HG03045 (cell line): ENCODE measurements at regions not wholly inside any gene's neighbourhood (a gene's known extent, or its start where the extent isn't known, plus 50 kb on each side); places are given as distances from the start of the nearest gene placed in this dataset.

Experiments used
- ATAC-seq: cut with Tn5 transposase; IDR thresholded peaks from one replicate; pipeline ENCODE4 v1.9.1; 2021; ENCODE audit warnings: mild to moderate bottlenecking, moderate library complexity; ENCODE audit not compliant: unreplicated experiment

GRCh38 chr4:180861651-180862050, 1381.6 kb upstream of the TENM3 start:
- ATAC-seq = no peak

- no peak for ATAC-seq
Measured at GRCh38 chr4:180866933-180867643, 1376.1 kb upstream of the TENM3 start.

GRCh38 chr4:180870623-180871022, 1372.6 kb upstream of the TENM3 start:
- ATAC-seq = no peak

GRCh38 chr4:180898305-180898704, 1344.9 kb upstream of the TENM3 start:
- ATAC-seq = no peak

GRCh38 chr4:180900781-180901180, 1342.4 kb upstream of the TENM3 start:
- ATAC-seq = no peak

- no peak for ATAC-seq
Measured at GRCh38 chr4:180909279-180909678, 1333.9 kb upstream of the TENM3 start.

GRCh38 chr4:180913750-180914149, 1329.5 kb upstream of the TENM3 start:
- ATAC-seq = no peak

- ATAC-seq = no peak
Measured at GRCh38 chr4:180923486-180923885, 1319.7 kb upstream of the TENM3 start.

GRCh38 chr4:180925805-180926204, 1317.4 kb upstream of the TENM3 start:
- ATAC-seq = no peak

- no peak for ATAC-seq
Measured at GRCh38 chr4:180926277-180926676, 1316.9 kb upstream of the TENM3 start.

GRCh38 chr4:180932370-180933001, 1310.7 kb upstream of the TENM3 start:
- no peak for ATAC-seq

- ATAC-seq = no peak
Measured at GRCh38 chr4:180937083-180937482, 1306.1 kb upstream of the TENM3 start.

GRCh38 chr4:180940680-180941079, 1302.5 kb upstream of the TENM3 start:
- no peak for ATAC-seq

GRCh38 chr4:180942367-180942916, 1300.8 kb upstream of the TENM3 start:
- no peak for ATAC-seq

- ATAC-seq = no peak
Measured at GRCh38 chr4:180946188-180946587, 1297.0 kb upstream of the TENM3 start.

GRCh38 chr4:180947425-180947824, 1295.8 kb upstream of the TENM3 start:
- ATAC-seq = no peak

- ATAC-seq = no peak
Measured at GRCh38 chr4:180949424-180950213, 1293.6 kb upstream of the TENM3 start.

GRCh38 chr4:180950377-180950776, 1292.8 kb upstream of the TENM3 start:
- no peak for ATAC-seq

- no peak for ATAC-seq
Measured at GRCh38 chr4:180951312-180951711, 1291.9 kb upstream of the TENM3 start.

- no peak for ATAC-seq
Measured at GRCh38 chr4:180953572-180953971, 1289.6 kb upstream of the TENM3 start.

- ATAC-seq = no peak
Measured at GRCh38 chr4:180960743-180961401, 1282.3 kb upstream of the TENM3 start.
